GM12875 (cell line): ENCODE measurements at regions not wholly inside any gene's neighbourhood (a gene's known extent, or its start where the extent isn't known, plus 50 kb on each side); places are given as distances from the start of the nearest gene placed in this dataset.

ENCODE experiments used
- H3K4me3 ChIP-seq: one replicate; pipeline ENCODE4 v1.5.1; 2011; ENCODE audit warnings: low read depth, low read length, control low read depth
- TF ChIP-seq, protein P1 (sequence below): IDR thresholded peaks from 2 replicates; pipeline ENCODE4 v1.5.1; 2011; ENCODE audit warnings: low read depth, mild to moderate bottlenecking, control low read depth, inconsistent platforms, low read length, moderate library complexity, borderline replicate concordance; ENCODE audit not compliant: insufficient read depth

DNA sequence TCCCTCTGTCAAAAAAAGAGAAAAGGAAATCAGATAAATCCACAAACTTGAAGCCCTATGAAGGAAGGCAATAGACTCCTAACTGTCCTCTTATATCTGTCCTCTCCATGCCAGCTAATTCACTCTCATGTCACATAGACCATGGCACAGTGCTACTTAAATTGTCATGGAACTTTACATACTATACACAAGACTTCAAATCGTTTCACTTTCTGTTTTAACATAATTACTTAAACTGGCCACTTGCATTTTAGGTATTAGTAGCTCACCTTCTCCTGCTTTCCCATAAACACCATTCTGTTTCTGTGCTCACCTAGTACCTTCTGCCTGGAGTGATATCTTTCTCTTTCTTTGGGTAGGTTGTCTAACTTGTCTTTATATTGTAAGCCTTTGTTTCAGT, 816.7 kb upstream of the KIF2B start:
- H3K4me3 ChIP-seq: no peak overlapping the region
- TF ChIP-seq, protein P1, sequence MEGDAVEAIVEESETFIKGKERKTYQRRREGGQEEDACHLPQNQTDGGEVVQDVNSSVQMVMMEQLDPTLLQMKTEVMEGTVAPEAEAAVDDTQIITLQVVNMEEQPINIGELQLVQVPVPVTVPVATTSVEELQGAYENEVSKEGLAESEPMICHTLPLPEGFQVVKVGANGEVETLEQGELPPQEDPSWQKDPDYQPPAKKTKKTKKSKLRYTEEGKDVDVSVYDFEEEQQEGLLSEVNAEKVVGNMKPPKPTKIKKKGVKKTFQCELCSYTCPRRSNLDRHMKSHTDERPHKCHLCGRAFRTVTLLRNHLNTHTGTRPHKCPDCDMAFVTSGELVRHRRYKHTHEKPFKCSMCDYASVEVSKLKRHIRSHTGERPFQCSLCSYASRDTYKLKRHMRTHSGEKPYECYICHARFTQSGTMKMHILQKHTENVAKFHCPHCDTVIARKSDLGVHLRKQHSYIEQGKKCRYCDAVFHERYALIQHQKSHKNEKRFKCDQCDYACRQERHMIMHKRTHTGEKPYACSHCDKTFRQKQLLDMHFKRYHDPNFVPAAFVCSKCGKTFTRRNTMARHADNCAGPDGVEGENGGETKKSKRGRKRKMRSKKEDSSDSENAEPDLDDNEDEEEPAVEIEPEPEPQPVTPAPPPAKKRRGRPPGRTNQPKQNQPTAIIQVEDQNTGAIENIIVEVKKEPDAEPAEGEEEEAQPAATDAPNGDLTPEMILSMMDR: no peak

DNA sequence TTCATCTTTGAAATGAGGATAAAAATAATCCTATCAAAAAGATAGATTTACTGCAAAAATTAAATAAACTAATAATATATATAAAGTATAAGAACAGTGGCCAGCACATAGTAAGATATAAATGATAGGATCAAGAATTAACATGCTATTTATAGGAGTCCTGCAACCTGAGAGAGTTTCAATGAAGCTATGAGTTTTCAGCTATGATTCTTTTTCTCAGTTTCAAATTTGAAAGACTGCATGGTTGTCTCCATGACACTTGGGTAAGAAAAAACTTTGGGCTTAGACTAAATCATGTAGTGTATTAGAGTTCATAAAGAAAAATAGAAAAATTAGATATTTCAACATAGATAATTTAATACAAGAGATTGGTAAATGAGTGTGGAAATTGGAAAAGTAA, 817.8 kb upstream of the KIF2B start:
- H3K4me3 ChIP-seq: no peak overlapping the region
- TF ChIP-seq, protein P1: no peak

DNA sequence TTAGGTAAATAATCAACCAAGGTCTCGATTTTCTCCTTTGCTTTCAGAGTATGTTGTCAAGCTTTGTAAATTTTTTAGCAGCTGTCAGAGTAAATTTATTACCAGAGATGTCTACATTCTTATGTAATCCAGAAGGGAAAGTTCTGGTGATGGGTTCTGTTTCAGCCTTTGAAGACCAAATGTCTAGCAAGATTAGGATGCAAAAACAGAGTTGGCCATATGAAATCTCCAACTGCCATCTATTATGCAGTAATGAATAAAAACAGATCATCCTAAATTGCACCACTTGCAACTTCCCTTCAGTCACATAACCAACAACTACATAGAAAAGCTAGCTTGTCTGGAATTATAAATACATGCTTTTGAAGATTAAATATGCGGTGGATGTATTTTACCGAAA, 826.8 kb upstream of the KIF2B start:
- H3K4me3 ChIP-seq: no peak overlapping the region
- TF ChIP-seq, protein P1: no peak

DNA sequence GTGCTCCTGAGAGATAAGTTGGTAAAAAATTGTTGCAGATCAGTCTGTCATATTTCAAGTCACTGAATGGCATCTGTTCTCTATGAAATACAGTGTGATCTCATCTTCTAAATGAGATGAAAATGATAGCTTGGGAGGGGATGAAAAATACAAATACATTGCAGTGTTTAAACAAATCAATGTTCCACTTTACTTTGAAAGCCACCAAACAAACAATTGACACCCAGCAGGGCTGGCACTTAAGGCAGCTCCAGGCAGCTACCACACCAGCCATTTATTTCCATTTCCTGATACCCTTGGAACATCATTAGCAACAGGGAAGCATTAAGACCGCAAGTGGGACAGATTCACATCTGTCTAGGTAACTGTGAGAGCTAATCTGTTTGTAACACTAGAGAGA, 827.6 kb upstream of the KIF2B start:
- no peak overlapping the region for H3K4me3 ChIP-seq
- TF ChIP-seq, protein P1: no peak

DNA sequence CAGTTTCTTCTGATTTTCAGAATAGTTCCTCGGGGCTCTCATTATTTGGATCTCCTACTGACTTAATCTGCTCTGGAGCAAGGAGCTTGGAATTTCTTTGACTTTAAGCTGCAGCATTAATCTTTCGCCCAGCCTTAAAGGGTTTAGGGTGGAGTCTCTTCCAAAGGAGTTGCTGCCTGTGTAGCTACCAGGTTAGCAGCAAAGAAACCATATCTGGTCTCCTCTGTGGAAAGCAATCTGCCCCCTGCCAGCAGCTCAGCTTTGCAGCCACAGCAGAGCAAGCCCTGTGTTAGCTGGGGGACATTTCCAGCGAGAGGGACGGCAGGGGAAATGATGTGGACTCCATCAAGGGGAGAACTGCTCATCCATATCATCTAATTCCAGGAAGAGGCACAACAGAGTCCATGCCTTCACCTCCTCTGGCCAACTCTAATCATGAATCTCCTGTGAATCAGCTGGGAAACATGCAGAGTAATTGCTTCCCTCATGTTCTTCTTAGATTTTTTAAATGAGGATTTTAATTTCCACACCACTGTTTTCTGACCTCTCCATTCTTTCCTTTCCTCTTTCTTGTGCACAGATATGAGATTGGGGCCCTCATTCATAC, 827.6 kb upstream of the CA10 start:
- TF ChIP-seq, protein P1: no peak
- H3K4me3 ChIP-seq: no peak overlapping the region

DNA sequence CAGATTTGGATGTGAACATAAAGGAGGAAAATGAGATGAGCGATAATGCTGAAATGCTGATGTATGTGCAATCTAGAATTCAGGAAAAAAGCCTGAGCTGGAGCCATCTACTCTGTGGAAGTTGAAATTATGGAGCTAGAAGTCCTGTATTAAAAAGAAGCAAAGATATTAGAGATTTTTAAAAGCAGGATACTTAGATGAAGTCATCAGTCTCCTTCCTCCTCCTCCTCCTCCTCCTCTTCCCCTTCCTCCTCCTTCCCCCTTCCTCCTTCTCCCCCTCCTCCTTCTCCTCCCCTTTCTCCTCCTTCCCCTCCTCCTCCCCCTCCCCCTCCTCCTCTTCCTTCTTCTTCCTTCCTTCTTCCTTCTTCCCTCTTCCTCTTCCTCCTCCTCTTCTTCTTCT, 823.8 kb upstream of the CA10 start:
- H3K4me3 ChIP-seq: no peak overlapping the region
- TF ChIP-seq, protein P1: no peak

DNA sequence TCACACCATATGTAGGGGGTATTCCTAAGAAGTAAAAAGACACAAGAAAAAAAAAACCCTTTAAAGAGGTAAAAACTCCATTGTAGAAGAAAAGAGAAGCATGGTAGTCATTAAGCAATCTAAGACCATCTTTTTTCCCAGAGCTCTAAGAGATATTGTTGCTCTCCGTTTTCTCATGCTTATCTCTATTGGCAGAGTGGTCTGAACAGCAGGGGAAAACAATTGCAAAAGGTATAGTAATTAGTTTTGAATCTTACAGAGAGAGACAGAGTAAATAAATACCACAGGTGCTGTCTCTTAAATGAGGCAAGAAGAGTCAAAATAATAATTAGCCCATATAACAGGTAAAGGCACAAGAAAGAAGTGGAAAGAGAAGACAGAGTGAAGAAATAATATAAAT, 821.4 kb upstream of the CA10 start:
- H3K4me3 ChIP-seq: no peak overlapping the region
- TF ChIP-seq, protein P1: no peak
